ENCODE measurements at regions not wholly inside any gene's neighbourhood (a gene's known extent, or its start where the extent isn't known, plus 50 kb on each side); places are given as distances from the start of the nearest gene placed in this dataset.

GRCh38 chr3:22615790-22616189 is 587.3 kb upstream of the UBE2E2 start:
- H3K4me3 ChIP-seq (ENCODE audit: low read depth, low read length) = no peak overlapping the region
- TF ChIP-seq CTCF (IDR thresholded peaks at IDR 0.05; ENCODE audit: low read depth, low read length) = no peak

- H3K4me3 ChIP-seq (ENCODE audit: low read depth, low read length) = no peak overlapping the region
- TF ChIP-seq CTCF (IDR thresholded peaks at IDR 0.05; ENCODE audit: low read depth, low read length) = no peak
Measured at GRCh38 chr3:22617372-22617771, 585.8 kb upstream of the UBE2E2 start.

- no peak overlapping the region for H3K4me3 ChIP-seq (ENCODE audit: low read depth, low read length)
- TF ChIP-seq CTCF (IDR thresholded peaks at IDR 0.05; ENCODE audit: low read depth, low read length) = no peak
Measured at GRCh38 chr3:22620498-22620897, 582.6 kb upstream of the UBE2E2 start.

GRCh38 chr3:22621205-22621809 is 581.8 kb upstream of the UBE2E2 start:
- H3K4me3 ChIP-seq (ENCODE audit: low read depth, low read length) = no peak overlapping the region
- no peak for TF ChIP-seq CTCF (IDR thresholded peaks at IDR 0.05; ENCODE audit: low read depth, low read length)

DNA sequence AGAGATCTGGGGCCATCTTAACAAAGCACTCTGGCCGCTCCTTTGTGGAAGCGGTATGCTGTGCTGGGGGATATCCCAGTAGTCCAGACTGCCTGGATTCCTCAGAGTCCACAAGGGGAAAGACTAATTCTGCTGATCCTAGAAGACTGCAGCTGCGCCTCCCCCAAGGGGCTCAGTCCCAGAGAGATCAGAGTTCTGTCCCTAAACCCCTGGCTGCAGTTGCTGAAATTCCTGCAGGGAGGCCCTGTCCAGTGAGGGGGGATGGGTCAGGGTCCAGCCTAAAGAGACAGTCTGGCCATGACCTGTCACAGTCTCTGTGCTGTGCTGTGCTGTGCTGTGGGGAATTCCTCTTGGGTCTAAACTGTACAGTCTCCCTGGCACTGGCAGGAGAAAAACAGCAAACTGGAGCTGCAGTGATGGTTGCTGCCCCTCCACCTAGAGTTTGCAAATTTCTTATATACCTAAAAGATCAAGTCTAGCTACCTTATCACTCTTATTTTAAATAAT is 575.1 kb upstream of the UBE2E2 start:
- no peak for TF ChIP-seq CTCF (IDR thresholded peaks at IDR 0.05; ENCODE audit: low read depth, low read length)
- H3K4me3 ChIP-seq (ENCODE audit: low read depth, low read length) = no peak overlapping the region

- TF ChIP-seq CTCF (IDR thresholded peaks at IDR 0.05; ENCODE audit: low read depth, low read length) = no peak
- no peak overlapping the region for H3K4me3 ChIP-seq (ENCODE audit: low read depth, low read length)
Measured at GRCh38 chr3:22632536-22632935, 570.6 kb upstream of the UBE2E2 start.

- TF ChIP-seq CTCF (IDR thresholded peaks at IDR 0.05; ENCODE audit: low read depth, low read length) = no peak
- no peak overlapping the region for H3K4me3 ChIP-seq (ENCODE audit: low read depth, low read length)
Measured at GRCh38 chr3:22634433-22634832, 568.7 kb upstream of the UBE2E2 start.

Data from WI38 (cell line).